HG02623 (cell line): ENCODE measurements at regions not wholly inside any gene's neighbourhood (a gene's known extent, or its start where the extent isn't known, plus 50 kb on each side); places are given as distances from the start of the nearest gene placed in this dataset.

ENCODE experiments used
- ATAC-seq: cut with Tn5 transposase; IDR thresholded peaks from one replicate; pipeline ENCODE4 v1.9.1; 2021; ENCODE audit warnings: moderate library complexity; ENCODE audit not compliant: unreplicated experiment

DNA sequence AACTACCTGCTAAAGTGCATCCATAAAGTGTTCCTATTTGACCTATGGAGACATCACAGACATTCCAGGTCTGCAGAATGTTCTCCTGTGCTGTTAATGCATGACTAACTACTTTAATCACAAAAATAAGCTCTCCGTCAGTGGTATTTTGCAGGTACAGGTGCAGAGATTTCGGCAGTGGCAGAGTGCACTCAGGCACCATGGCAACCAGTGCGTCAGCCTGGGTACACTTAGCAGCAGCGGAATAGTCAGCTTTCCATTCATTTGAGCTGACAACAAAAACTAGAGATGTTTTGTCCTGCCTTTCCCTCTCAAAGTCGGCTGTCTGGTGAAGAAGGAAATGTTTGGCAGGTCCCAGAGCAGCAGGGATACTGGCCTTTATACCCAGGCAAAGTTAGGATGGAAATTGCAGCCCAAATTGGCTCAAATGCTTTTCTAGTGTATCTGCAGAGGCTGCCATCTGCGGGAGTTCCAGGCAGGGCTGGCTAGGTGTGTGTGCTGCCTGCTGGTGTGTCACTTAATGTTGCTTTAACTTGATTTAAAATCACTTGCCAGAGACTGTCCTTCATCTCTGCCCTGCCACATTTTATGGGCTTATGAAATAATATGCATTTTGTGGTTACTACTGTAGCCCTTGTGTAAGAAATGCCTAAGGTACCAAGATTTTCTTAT lies 195.8 kb downstream of the RAP2A start:
- ATAC-seq: no peak

- ATAC-seq: no peak
Measured at GRCh38 chr13:97630725-97631124, 196.8 kb downstream of the RAP2A start.

- peak; percentile 63 for ATAC-seq
Measured at GRCh38 chr13:97631158-97631557, 197.2 kb downstream of the RAP2A start.

GRCh38 chr13:97639236-97639635 lies 205.3 kb downstream of the RAP2A start:
- ATAC-seq: no peak

- ATAC-seq: no peak
Measured at GRCh38 chr13:97640268-97640667, 206.3 kb downstream of the RAP2A start.

- no peak for ATAC-seq
Measured at GRCh38 chr13:97648171-97648880, 214.4 kb downstream of the RAP2A start.

DNA sequence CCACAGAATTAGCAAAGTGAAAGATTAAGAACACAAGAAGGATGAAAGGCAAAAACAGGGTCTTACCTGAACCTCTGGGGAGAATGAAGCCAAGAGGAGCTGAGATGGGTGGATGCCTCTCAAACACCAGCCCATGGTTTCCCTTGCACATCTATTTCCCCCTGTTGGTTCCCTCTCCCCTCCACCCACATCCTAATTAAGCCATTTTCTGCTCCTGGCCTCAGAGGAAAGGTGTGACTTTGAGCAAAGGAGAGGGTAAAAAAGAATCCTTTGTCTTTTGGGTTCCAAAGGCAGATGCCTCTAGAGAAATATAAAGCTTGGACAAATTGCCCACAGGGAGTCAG lies 214.9 kb downstream of the RAP2A start:
- ATAC-seq: no peak

- ATAC-seq: no peak
Measured at GRCh38 chr13:97653443-97654140, 219.6 kb downstream of the RAP2A start.

- no peak for ATAC-seq
Measured at GRCh38 chr13:97654236-97654635, 220.3 kb downstream of the RAP2A start.

DNA sequence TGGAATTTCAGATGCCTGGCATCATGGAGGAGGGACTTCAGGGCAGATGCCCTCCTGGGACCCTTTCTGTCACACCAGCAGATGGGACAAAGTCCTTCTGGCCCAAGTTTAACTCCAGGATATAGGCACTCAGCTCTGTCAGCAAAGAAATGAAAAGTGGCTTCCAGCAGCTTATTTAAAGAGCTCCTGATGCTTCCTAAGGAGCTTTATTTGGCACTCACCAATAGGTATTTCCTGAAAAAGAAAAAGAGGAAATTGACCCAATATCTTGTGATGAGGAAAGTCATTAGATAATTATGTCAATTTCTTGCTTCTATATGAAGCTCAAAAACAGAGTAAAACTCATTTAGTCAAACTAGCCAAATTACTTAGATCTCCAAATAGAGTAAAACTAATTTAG lies 224.6 kb downstream of the RAP2A start:
- no peak for ATAC-seq

DNA sequence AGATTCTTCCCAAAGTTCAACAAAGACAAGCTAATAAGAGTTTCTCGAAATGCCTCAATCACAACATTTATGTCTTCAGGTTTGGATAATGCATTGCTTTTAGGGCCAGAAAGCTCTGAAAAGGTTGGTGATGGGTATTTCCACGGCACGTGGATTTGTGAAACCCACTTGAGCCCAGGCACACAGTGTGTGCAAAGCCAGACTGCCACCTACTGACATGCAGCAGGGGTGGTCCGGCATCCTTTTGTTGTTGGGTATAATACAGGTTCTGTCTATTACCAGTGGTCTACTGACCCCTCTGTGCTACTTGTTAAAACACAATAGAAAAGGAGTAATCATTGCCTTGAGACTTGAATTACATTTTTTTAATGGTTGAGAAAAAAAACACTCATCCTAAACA lies 225.6 kb downstream of the RAP2A start:
- ATAC-seq: no peak

GRCh38 chr13:97660594-97661260 lies 226.8 kb downstream of the RAP2A start:
- ATAC-seq: no peak

GRCh38 chr13:97686594-97686993 lies 252.6 kb downstream of the RAP2A start:
- no peak for ATAC-seq

- ATAC-seq: no peak
Measured at GRCh38 chr13:97692628-97693027, 258.7 kb downstream of the RAP2A start.

GRCh38 chr13:97695684-97696083 lies 257.8 kb upstream of the IPO5 start:
- ATAC-seq: no peak

DNA sequence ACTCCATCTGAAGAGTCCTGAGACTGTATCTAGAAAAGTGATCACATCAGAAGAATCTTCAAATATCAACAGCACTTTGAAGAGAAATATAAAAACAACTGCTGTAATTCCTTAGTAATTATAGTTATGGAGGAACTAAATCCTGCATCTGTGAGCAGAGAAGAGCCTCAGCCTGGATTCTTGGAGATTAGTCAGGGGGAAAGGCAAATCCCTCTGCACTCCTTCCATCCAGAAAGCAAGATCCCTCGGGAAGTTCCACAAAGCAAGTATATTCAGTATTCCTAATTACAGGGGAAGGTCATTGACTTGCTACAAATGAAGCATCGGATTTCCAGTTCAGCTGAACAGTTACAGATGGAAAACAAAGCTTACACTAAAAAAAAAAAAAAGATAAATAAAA lies 256.6 kb upstream of the IPO5 start:
- ATAC-seq: no peak

DNA sequence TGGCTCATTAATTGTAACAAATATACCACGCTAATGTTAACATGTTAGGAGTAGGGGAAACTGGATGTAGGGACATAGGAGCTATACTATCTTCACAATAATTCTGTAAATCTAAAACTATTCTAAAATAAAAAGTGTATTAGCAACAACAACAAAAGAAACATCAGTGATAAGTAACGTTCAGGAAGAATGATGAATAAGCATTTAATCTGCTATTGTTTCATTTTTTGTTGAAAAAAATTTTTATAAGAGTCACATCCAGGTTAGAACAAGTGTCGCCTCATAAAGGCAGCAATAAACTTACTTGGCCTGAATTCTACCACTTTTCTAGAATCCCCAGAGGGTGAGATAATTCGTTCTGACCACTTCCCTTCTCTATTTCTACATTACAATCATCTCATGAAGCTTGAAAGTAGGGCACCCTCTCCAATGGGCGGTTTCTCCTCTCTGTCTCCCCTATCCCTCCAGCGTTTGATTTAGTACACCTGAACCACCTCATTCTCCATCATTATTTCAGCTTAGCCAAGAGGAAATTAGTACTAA lies 253.1 kb upstream of the IPO5 start:
- ATAC-seq: no peak

- ATAC-seq: no peak
Measured at GRCh38 chr13:97702614-97703013, 250.9 kb upstream of the IPO5 start.

DNA sequence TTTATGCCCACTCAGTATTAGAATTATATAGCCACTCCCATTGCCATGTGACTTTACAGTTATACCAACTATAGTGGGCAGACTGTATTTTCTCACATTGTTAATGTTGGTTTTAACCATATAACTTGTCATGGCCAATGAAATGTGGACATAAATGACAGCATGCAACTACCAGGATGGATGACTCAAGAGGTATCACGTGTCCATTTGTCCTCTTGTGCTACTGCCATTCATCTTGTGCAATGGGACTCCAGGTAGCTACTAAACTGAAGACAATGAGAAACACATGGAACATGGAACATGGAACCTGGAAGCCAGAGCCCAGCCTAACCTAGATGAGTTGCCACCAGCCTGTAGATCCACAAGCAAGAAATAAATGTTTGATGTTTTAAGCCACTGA lies 242.7 kb upstream of the IPO5 start:
- no peak for ATAC-seq

GRCh38 chr13:97712770-97713169 lies 240.7 kb upstream of the IPO5 start:
- ATAC-seq: no peak

DNA sequence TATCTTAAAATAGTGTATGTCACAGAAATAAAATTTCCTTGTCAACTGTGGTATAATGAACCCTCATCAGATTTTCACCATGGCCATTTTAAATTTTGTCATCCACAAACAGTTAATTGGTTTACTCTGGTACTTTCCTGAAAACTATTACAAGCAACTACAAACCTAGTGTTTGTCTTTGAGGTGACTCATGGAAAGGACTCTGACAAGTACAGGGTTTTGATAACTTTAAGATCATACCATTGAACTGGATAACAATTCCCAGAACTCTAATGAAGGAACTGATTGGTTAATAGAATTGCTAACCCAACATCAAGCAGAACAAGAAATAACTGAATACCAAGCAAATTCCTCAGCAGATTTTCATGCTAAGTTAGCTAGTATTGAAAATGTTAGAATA lies 237.7 kb upstream of the IPO5 start:
- no peak for ATAC-seq
